Ishikawa (cell line): ENCODE measurements at regions not wholly inside any gene's neighbourhood (a gene's known extent, or its start where the extent isn't known, plus 50 kb on each side); places are given as distances from the start of the nearest gene placed in this dataset.

ENCODE experiments used
- CEBPB ChIP-seq: IDR thresholded peaks from 2 replicates; pipeline ENCODE4 v1.6.1; 2012
- CREB1 ChIP-seq: IDR thresholded peaks from 2 replicates; pipeline ENCODE4 v1.6.1; 2012; ENCODE audit warnings: low read depth
- EGR1 ChIP-seq: IDR thresholded peaks from 2 replicates; pipeline ENCODE4 v1.6.1; 2012
- EP300 ChIP-seq: IDR thresholded peaks from 2 replicates; pipeline ENCODE4 v1.6.1; 2012; ENCODE audit warnings: borderline replicate concordance
- FOXM1 ChIP-seq: IDR thresholded peaks from 2 replicates; pipeline ENCODE4 v1.6.1; 2012; ENCODE audit warnings: low read depth, borderline replicate concordance
- MAX ChIP-seq: IDR thresholded peaks from 2 replicates; pipeline ENCODE4 v1.6.1; 2012
- NFIC ChIP-seq: IDR thresholded peaks from 2 replicates; pipeline ENCODE4 v1.6.1; 2012
- RAD21 ChIP-seq: IDR thresholded peaks from 2 replicates; pipeline ENCODE4 v1.6.1; 2012; ENCODE audit warnings: low read depth
- REST ChIP-seq: IDR thresholded peaks from 2 replicates; pipeline ENCODE4 v1.6.1; 2012; ENCODE audit warnings: low read depth, mild to moderate bottlenecking
- TAF1 ChIP-seq: IDR thresholded peaks from 2 replicates; pipeline ENCODE4 v1.6.1; 2012; ENCODE audit warnings: low read depth, mild to moderate bottlenecking
- TCF12 ChIP-seq: IDR thresholded peaks from 2 replicates; pipeline ENCODE4 v1.6.1; 2012; ENCODE audit warnings: low read depth
- TEAD4 ChIP-seq: IDR thresholded peaks from 2 replicates; pipeline ENCODE4 v1.6.1; 2012
- USF1 ChIP-seq: IDR thresholded peaks from 2 replicates; pipeline ENCODE4 v1.6.1; 2012
- YY1 ChIP-seq: IDR thresholded peaks from 2 replicates; pipeline ENCODE4 v1.6.1; 2012; ENCODE audit warnings: low read depth
- ZBTB7A ChIP-seq: IDR thresholded peaks from 2 replicates; pipeline ENCODE4 v1.6.1; 2012; ENCODE audit warnings: low read depth

- TF ChIP-seq TEAD4 (no peak), USF1 (no peak), CEBPB (no peak), FOXM1 (no peak), MAX (no peak), RAD21 (no peak), YY1 (no peak), TCF12 (no peak), EP300 (no peak), EGR1 (no peak), TAF1 (no peak)
These were observed 94.2 kb upstream of the CTNND2 start for GRCh38 chr5:11998397-11998796.

GRCh38 chr5:11997942-11998341 lies 93.7 kb upstream of the CTNND2 start:
- no peak for TF ChIP-seq TCF12
- no peak for TF ChIP-seq RAD21
- no peak for TF ChIP-seq FOXM1
- TF ChIP-seq MAX: no peak
- TF ChIP-seq ZBTB7A: no peak
- no peak for TF ChIP-seq EGR1
- TF ChIP-seq EP300: no peak
- no peak for TF ChIP-seq REST
- no peak for TF ChIP-seq CEBPB
- TF ChIP-seq USF1: no peak
- TF ChIP-seq CREB1: no peak

GRCh38 chr5:11992518-11992917 lies 88.3 kb upstream of the CTNND2 start:
- TF ChIP-seq USF1 (no peak), TCF12 (no peak), CREB1 (no peak), EP300 (no peak), CEBPB (no peak), MAX (no peak), ZBTB7A (no peak), RAD21 (no peak), REST (no peak), NFIC (no peak), TAF1 (no peak), FOXM1 (no peak), TEAD4 (no peak), YY1 (no peak), EGR1 (no peak)

GRCh38 chr5:11985993-11986392 lies 81.7 kb upstream of the CTNND2 start:
- TF ChIP-seq TCF12 (no peak), NFIC (no peak), YY1 (no peak), FOXM1 (no peak), CREB1 (no peak), RAD21 (no peak), MAX (no peak), CEBPB (no peak)

GRCh38 chr5:11984196-11984595 lies 80.0 kb upstream of the CTNND2 start:
- TF ChIP-seq EP300 (no peak), YY1 (no peak), NFIC (no peak), TEAD4 (no peak), REST (no peak), FOXM1 (no peak), MAX (no peak), ZBTB7A (no peak), CREB1 (no peak), TCF12 (no peak), CEBPB (no peak)
